Activated naive CD8-positive, alpha-beta T cell (primary cell): ENCODE measurements at regions not wholly inside any gene's neighbourhood (a gene's known extent, or its start where the extent isn't known, plus 50 kb on each side); places are given as distances from the start of the nearest gene placed in this dataset.

Source experiments
- H3K27ac Mint-ChIP-seq: one replicate; pipeline ENCODE4 v1.8.0; 2021; ENCODE audit warnings: mixed read lengths
- H3K27me3 Mint-ChIP-seq: one replicate; pipeline ENCODE4 v1.8.0; 2021; ENCODE audit warnings: mixed read lengths
- H3K36me3 Mint-ChIP-seq: one replicate; pipeline ENCODE4 v1.8.0; 2021; ENCODE audit warnings: mixed read lengths
- H3K4me1 Mint-ChIP-seq: one replicate; pipeline ENCODE4 v1.8.0; 2021; ENCODE audit warnings: low read depth, mixed read lengths
- H3K4me3 Mint-ChIP-seq: one replicate; pipeline ENCODE4 v1.8.0; 2021; ENCODE audit warnings: mild to moderate bottlenecking, mixed read lengths
- H3K9me3 Mint-ChIP-seq: one replicate; pipeline ENCODE4 v1.8.0; 2021; ENCODE audit warnings: low read depth, mixed read lengths

DNA sequence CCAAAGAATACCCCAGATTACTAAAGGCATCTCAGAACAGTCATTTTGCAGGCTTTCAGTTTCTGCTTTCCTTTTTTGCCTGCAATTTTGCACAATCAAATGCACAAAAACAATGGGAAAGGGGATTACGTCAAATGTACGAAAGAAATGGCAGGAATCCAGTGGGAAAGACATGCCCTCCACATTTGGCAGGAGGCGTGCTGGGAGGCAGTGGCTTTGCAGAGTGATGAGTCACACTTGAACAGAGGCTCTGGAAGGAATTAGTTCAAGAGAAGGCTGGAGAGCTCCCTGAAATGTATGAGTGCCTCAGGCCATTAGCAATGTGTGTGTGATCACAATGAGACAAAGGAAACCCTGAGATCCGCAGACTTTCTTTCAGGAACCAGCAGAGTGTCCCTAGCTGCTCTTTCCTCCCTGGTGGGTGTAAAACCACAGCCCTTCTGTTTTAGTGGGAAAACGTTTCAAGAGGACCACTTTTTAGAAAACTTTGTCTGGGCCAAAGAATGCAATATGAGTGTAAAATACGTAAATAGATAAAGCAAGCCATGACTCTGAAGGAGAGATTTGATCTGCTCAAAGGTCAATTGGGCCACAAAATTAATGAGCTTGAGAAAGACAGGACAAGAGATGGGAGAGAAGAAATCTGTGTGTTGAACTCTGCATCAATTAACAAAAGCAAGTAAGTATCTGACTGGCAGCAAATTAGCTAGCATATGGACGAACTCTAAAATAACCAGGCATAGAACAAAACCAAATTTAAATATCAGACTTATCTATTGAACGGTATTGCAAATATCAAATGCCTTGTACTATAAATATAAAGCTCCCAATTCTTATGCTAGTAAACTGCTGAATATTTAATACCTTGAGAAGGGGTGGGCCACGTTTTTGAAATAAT, 155.4 kb upstream of the PDE3A start:
- Mint-ChIP-seq H3K36me3 (no peaks in the 10 kb centered on the region), H3K9me3 (no peaks in the 10 kb centered on the region), H3K4me3 (no peak overlapping the region), H3K27ac (no peak overlapping the region), H3K27me3 (no peaks in the 10 kb centered on the region), H3K4me1 (no peaks in the 10 kb centered on the region)

DNA sequence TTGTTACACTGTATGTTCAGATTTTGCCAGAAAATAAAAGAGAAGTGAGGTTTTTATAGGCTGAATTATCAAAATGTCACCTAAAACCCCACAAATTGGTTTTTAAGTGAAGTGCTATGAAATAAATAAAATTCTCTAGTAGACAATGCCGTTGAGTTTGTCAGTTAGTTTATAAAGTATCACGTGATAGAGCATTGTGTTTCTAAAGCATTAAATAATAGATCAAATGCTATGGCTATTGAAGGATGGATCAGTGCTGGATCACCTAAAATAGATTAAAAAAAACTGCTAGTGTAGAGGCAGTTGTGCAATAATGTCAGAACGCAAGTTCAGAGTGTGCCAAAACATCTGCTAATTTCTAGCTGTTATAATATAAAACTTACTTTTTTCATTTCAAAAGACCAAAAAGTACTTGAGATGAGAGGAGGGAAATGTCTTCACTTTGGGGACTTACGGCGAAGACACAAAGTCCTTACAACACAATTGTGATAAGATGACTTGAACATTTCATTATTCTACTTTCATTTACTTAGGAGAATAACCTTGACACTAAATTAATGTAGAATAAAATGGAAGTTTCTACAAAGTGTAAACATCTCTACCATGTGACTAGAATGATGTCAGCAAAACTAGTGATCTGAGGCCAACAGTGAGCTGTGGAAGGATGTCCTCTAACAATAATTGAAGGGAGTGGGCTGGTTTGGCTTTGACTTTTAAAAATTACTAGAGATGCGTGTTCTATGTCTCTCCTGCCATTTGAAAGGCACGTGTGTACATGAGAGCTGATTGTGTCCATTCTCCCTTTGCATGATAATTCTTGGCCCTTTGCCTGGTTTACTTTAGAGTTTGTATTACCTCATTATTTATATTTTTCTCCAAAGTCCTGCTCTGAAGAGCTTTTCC, 154.4 kb upstream of the PDE3A start:
- Mint-ChIP-seq H3K36me3 (no peaks in the 10 kb centered on the region), H3K4me1 (no peaks in the 10 kb centered on the region), H3K4me3 (no peak overlapping the region), H3K27me3 (no peaks in the 10 kb centered on the region), H3K9me3 (no peaks in the 10 kb centered on the region), H3K27ac (no peak overlapping the region)

DNA sequence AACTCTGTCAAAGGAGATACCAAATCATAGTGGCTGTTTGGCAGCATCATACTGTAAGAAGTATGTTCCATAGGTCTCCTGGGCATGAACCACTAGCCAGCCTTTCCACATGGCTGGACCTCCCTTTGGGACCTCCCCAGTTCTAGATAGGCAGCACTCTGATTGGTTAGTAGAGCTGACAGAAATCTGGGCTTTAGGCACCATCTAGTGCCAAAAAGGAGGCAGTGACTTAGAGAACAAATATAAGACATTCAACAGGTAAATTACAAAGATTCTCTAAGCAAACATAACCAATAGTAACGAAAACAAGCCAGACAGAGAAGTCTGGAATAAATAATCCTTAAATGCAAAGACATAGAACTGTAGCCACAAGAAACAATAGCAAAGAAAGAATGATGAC, 148.0 kb upstream of the PDE3A start:
- H3K36me3 Mint-ChIP-seq = no peaks in the 10 kb centered on the region
- H3K27me3 Mint-ChIP-seq = no peaks in the 10 kb centered on the region
- H3K4me1 Mint-ChIP-seq = no peaks in the 10 kb centered on the region
- H3K9me3 Mint-ChIP-seq = no peaks in the 10 kb centered on the region
- no peak overlapping the region for H3K27ac Mint-ChIP-seq
- no peak overlapping the region for H3K4me3 Mint-ChIP-seq

DNA sequence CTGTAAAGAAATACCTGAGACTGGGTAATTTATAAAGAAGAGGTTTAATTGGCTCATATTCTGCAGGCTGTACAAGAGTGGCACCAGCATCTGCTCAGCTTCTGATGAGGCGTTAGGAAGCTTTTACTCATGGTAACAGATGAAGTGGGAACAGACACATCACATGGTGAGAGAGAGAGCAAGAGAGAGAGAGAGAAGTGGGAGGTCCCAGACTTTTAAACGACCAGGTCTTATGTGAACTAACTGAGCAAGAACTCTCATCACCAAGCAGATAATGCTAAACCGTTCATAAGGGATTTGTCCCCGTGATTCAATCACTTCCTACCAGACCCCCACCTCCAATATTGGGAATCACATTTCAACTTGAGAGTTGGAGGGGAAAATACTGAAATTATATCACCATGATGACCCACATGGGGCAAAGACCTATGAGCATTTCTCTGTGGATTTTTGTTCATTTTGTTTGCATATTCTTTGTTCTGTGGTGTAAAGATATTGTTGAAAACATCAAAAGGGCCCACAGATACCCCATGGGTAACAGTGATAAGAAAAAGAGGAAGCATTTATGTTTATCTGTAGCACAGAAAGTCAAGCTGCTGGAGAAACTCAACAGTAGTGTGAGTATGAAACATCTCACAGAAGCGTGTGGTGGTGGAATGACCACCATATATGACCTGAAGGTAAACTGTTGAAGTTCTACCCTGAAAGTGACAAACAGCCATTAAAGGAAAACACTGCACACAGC, 135.2 kb upstream of the PDE3A start:
- peaks cover 7% of the 10 kb centered on the region for H3K9me3 Mint-ChIP-seq

DNA sequence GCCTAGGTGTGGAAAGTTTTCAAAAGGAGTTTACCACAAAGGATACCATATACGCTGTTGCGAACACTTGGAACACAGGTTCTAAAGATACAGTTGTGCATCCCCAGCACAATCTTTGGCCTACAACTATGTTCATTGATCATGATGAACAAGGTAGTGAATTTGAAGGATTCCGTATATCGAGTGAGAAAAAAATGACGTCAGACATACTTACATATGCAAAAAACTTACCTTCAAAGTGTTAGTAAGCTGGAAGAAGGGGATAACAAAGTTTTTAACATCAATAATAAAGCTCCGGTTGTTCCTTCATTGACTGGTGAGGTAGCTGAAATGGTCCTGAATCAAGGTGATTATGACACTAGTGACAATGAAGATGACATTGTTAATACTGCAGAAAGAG, 133.9 kb upstream of the PDE3A start:
- Mint-ChIP-seq H3K27me3 (no peaks in the 10 kb centered on the region), H3K27ac (no peak overlapping the region), H3K9me3 (peaks cover 7% of the 10 kb centered on the region), H3K4me3 (no peak overlapping the region), H3K4me1 (no peaks in the 10 kb centered on the region), H3K36me3 (no peaks in the 10 kb centered on the region)

More for the DNA sequence above, 135.2 kb upstream of the PDE3A start:
- H3K4me3 Mint-ChIP-seq = no peak overlapping the region
- H3K4me1 Mint-ChIP-seq = no peaks in the 10 kb centered on the region
- H3K27ac Mint-ChIP-seq = no peak overlapping the region
- no peaks in the 10 kb centered on the region for H3K27me3 Mint-ChIP-seq
- H3K36me3 Mint-ChIP-seq = no peaks in the 10 kb centered on the region

DNA sequence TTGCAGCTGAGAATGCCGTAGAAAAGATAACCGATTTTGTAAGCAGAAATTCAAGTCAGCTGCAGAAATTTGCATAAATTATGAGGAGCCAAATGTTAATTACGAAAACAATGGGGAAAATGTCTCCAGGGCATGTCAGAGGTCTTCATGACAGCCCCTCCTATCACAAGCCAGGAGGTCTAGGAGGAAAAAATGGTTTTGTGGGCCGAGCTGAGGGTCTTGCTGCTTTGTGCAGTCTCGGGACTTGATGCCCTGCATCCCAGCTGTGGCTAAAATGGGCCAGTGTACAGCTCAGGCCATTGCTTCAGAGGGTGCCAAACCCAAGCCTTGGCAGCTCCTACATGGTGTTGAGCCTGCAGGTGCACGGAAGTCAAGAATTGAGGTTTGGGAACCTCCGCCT, 131.2 kb upstream of the PDE3A start:
- no peak overlapping the region for H3K27ac Mint-ChIP-seq
- no peaks in the 10 kb centered on the region for H3K4me1 Mint-ChIP-seq
- H3K27me3 Mint-ChIP-seq = no peaks in the 10 kb centered on the region
- H3K36me3 Mint-ChIP-seq = no peaks in the 10 kb centered on the region
- H3K4me3 Mint-ChIP-seq = no peak overlapping the region
- peaks cover 7% of the 10 kb centered on the region for H3K9me3 Mint-ChIP-seq

DNA sequence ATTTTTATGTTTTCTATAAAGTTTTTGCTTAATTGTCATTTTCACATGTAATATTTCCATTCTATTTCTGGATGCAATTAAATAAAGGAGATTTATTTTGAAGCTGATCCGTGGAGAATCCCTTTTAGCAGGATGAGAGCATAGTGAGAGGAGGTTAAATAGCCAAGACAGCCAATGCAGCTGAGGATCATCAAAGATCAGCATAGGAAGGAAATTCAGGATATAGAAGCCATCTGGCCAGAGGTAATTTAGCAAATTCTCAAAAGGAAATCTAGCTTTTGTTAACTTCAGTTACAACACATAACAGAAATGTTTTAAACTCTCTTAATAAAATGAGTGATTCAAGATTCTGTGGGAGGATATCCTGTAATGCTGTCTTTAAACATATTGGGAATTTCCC, 122.8 kb upstream of the PDE3A start:
- Mint-ChIP-seq H3K27ac (no peak overlapping the region), H3K4me1 (no peaks in the 10 kb centered on the region), H3K4me3 (no peak overlapping the region), H3K36me3 (no peaks in the 10 kb centered on the region), H3K9me3 (peaks cover 7% of the 10 kb centered on the region), H3K27me3 (no peaks in the 10 kb centered on the region)

DNA sequence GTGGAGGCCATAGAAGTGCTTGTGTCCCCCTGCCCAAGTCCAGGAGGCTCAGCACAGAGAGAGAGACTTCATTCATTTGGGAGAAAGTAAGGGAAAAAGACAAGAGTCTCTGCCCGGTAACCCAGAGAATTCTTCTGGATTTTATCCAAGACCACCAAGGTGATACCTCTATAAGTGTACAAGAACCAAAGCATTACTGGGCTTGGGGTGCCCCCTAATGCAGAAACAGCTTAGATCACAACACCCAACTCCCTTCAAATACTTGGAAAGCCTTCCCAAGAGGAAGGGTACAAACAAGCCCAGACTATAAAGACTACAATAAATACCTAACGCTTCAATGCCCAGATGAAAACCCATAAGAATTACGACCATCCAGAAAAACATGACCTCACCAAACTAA, 119.7 kb upstream of the PDE3A start:
- peaks cover 7% of the 10 kb centered on the region for H3K9me3 Mint-ChIP-seq
- H3K27ac Mint-ChIP-seq = no peak overlapping the region
- no peaks in the 10 kb centered on the region for H3K27me3 Mint-ChIP-seq
- no peak overlapping the region for H3K4me3 Mint-ChIP-seq
- H3K4me1 Mint-ChIP-seq = no peaks in the 10 kb centered on the region
- H3K36me3 Mint-ChIP-seq = no peaks in the 10 kb centered on the region

DNA sequence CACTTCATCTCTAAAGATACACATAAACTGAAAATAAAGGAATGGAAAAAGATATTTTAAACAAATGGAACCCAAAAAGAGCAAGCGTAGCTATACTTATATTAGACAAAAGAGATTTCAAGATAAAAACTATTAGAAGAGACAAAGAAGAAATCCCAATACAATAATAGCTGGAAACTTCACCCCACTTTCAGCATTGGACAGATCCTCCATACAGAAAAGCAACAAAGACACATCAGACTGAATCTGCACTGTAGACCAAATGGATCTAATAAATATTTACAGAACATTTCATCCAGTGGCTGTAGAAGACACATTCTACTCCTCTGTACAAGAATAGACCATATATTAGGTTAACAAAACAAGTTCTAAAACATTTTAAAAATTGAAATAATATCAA, 117.6 kb upstream of the PDE3A start:
- H3K4me1 Mint-ChIP-seq = no peaks in the 10 kb centered on the region
- no peak overlapping the region for H3K4me3 Mint-ChIP-seq
- H3K27me3 Mint-ChIP-seq = no peaks in the 10 kb centered on the region
- no peak overlapping the region for H3K27ac Mint-ChIP-seq
- H3K36me3 Mint-ChIP-seq = no peaks in the 10 kb centered on the region
- H3K9me3 Mint-ChIP-seq = peaks cover 7% of the 10 kb centered on the region

DNA sequence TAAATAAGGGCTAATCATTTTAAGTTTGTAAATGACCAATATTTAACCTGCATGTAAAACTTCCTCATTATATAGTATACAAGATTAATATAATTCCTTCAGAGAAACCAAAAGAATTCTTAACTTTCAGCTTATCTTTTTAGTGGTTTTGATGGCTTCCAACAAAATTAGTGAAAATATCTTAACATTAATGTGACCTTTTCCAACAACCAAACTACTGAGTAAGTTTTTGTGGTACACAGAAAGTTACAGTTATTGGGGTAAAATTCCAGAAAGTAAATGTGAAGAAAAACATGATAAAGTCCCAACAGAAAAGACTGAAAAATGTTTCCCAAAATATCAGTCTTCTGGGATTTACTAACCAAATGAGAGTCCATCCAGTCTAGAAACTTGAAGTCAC, 111.0 kb upstream of the PDE3A start:
- H3K27ac Mint-ChIP-seq = no peak overlapping the region
- H3K27me3 Mint-ChIP-seq = no peaks in the 10 kb centered on the region
- H3K4me3 Mint-ChIP-seq = no peak overlapping the region
- no peaks in the 10 kb centered on the region for H3K4me1 Mint-ChIP-seq
- no peaks in the 10 kb centered on the region for H3K36me3 Mint-ChIP-seq
- no peaks in the 10 kb centered on the region for H3K9me3 Mint-ChIP-seq

DNA sequence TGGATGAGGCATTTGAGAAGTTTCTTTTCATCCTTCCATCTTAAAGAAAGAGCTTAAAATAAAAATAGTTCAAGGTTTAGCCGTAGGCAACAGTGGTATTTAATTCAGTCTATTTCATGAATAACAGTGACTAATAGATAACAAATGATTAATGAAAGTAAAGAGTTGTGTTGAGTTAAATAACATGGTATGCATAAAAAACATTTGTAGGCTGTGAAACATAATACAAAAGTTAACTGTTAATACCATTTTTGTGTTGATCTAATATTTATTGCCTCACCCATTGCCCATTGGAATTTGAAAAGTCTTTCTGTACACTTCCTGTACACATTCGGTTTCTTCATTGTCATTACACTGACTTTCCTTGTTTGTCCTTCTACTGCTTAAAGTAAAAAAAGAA, 108.6 kb upstream of the PDE3A start:
- no peaks in the 10 kb centered on the region for H3K9me3 Mint-ChIP-seq
- H3K27ac Mint-ChIP-seq = no peak overlapping the region
- H3K36me3 Mint-ChIP-seq = no peaks in the 10 kb centered on the region

DNA sequence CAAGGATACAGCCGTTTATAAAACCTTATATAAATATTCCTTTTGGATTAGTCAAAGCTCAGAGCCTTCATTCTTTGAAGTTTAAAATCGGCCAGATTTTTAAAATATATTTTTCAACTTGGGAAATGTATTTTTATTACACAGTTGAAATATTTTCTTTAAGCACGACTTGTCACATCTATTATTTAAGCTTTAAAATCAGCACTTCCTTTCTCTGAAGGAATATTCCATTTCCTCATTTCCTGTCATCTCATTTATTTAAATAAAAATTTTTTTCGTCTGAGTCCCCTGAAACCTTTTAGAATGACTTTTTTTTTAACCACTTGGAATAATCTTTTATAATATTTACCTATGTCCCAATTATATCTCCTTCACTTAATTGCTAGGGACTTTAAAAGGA, 107.5 kb upstream of the PDE3A start:
- Mint-ChIP-seq H3K4me3 (no peak overlapping the region), H3K4me1 (no peaks in the 10 kb centered on the region), H3K27me3 (no peaks in the 10 kb centered on the region), H3K9me3 (no peaks in the 10 kb centered on the region), H3K36me3 (no peaks in the 10 kb centered on the region), H3K27ac (no peak overlapping the region)

More for the DNA sequence above, 108.6 kb upstream of the PDE3A start:
- Mint-ChIP-seq H3K4me3 (no peak overlapping the region), H3K27me3 (no peaks in the 10 kb centered on the region), H3K4me1 (no peaks in the 10 kb centered on the region)

DNA sequence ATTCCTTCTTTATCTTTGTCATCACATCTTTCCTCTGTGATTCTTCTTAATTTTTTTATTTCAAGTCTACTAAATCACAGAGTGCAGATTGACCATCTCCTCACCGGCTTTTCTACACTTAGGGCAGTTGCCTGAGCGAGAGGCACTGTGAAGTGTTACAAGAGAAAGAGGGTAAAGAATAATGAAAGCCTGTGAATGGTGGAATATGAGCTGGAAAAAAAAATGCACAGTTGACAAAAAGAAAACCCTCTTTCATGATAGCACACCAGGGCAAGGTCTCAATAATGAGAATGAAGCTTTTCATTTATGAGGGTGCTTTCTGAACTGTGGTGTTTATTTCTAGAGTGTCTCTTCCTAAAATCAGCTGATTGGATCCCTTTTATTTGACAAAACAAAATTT, 106.2 kb upstream of the PDE3A start:
- no peaks in the 10 kb centered on the region for H3K4me1 Mint-ChIP-seq
- H3K27me3 Mint-ChIP-seq = no peaks in the 10 kb centered on the region
- H3K9me3 Mint-ChIP-seq = no peaks in the 10 kb centered on the region
- no peak overlapping the region for H3K4me3 Mint-ChIP-seq
- H3K27ac Mint-ChIP-seq = no peak overlapping the region
- H3K36me3 Mint-ChIP-seq = no peaks in the 10 kb centered on the region

DNA sequence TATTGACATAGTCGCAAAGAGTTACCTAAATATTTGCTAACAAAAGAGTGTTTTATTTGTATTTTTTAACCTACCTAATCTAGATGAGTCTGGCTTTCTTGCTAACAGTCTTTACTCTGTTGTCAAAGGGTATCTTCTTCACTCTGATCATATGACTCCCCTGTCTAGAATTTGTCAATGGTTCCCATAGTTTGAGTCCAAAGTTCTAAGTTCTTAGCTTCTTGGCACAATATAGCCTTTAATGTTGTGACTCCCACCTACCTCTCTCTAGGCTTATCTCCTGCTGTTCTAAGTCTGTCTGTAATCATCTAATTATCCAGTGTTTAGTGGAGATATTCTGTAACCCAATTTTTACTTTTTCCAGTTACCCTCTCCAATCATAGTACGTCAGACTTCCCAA, 104.3 kb upstream of the PDE3A start:
- Mint-ChIP-seq H3K27me3 (no peaks in the 10 kb centered on the region), H3K27ac (no peak overlapping the region), H3K9me3 (no peaks in the 10 kb centered on the region), H3K4me1 (no peaks in the 10 kb centered on the region), H3K36me3 (no peaks in the 10 kb centered on the region), H3K4me3 (no peak overlapping the region)

DNA sequence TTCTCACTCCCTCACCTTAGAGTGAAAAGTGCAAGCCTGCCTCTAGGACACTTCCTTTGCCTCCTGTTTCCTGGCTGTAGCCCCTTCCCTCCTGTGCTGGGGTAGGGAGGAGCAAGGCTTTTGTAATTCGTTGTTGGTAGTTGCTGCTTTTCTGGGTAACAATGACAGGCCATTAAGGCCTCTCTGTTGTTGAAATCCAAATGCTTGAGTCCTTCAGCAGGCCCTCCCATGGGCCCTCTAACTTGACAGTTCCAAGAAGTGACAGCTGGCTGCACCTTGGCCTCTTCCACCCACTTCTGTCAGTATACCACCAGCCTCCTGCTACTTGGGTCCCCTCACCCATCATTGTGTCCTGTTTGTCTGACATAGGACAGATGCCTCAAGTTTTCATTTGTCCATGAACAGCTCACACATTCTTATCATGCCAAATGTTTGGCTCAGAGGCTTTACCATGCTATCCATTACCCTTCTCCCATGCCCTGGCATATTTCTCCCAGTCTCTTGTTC, 103.7 kb upstream of the PDE3A start:
- H3K27me3 Mint-ChIP-seq = no peaks in the 10 kb centered on the region
- H3K4me3 Mint-ChIP-seq = no peak overlapping the region
- H3K27ac Mint-ChIP-seq = no peak overlapping the region
- H3K9me3 Mint-ChIP-seq = no peaks in the 10 kb centered on the region
- no peaks in the 10 kb centered on the region for H3K4me1 Mint-ChIP-seq
- no peaks in the 10 kb centered on the region for H3K36me3 Mint-ChIP-seq
